ENCODE measurements at regions not wholly inside any gene's neighbourhood (a gene's known extent, or its start where the extent isn't known, plus 50 kb on each side); places are given as distances from the start of the nearest gene placed in this dataset.

DNA sequence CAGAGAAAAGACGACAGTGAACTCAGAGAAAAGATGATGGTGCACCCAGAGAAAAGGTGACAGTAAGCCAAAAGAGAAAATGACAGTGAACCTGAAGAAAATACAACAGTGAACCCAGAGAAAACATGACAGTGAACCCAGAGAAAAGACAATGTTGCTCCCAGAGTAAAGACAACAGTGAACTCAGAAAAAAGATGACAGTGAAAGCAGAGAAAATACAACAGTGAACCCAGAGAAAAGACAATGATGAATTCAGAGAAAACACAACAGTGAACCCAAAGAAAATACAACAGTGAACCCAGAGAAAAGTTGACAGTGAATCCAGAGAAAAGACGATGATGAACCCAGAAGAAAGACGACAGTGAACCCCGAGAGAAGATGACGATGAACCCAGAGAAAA, 140.5 kb upstream of the MAP3K4 start:
- TF ChIP-seq GABPA (IDR thresholded peaks at IDR 0.05; ENCODE audit: borderline replicate concordance, insufficient read depth, low read length) (no peak), POU5F1 (IDR thresholded peaks at IDR 0.05; ENCODE audit: low read depth, low read length) (no peak), POLR2AphosphoS5 (IDR thresholded peaks at IDR 0.05; ENCODE audit: low read depth, low read length) (no peak), EZH2 (IDR thresholded peaks at IDR 0.05; ENCODE audit: low read depth, low read length, severe bottlenecking) (no peak), EP300 (IDR thresholded peaks at IDR 0.05; ENCODE audit: borderline replicate concordance in 1 of 2, low read depth in 2 of 2, low read length in 2 of 2) (no peak), KDM1A (IDR thresholded peaks at IDR 0.05; ENCODE audit: borderline replicate concordance, low read length) (no peak), CHD2 (IDR thresholded peaks at IDR 0.05; ENCODE audit: low read length) (no peak), HDAC6 (IDR thresholded peaks at IDR 0.05; ENCODE audit: low read depth, low read length) (no peak), TBP (IDR thresholded peaks at IDR 0.05; ENCODE audit: low read depth, low read length) (no peak)
- TF ChIP-seq, protein P1, sequence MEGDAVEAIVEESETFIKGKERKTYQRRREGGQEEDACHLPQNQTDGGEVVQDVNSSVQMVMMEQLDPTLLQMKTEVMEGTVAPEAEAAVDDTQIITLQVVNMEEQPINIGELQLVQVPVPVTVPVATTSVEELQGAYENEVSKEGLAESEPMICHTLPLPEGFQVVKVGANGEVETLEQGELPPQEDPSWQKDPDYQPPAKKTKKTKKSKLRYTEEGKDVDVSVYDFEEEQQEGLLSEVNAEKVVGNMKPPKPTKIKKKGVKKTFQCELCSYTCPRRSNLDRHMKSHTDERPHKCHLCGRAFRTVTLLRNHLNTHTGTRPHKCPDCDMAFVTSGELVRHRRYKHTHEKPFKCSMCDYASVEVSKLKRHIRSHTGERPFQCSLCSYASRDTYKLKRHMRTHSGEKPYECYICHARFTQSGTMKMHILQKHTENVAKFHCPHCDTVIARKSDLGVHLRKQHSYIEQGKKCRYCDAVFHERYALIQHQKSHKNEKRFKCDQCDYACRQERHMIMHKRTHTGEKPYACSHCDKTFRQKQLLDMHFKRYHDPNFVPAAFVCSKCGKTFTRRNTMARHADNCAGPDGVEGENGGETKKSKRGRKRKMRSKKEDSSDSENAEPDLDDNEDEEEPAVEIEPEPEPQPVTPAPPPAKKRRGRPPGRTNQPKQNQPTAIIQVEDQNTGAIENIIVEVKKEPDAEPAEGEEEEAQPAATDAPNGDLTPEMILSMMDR (IDR thresholded peaks at IDR 0.05; ENCODE audit: control extremely low read depth in 1 of 3, insufficient read depth in 1 of 3, low read depth in 1 of 3, low read length in 3 of 3) = no peak
